Stimulated activated CD4-positive, alpha-beta T cell treated with anti-CD3 and anti-CD28 coated beads, Interleukin-4, amount 100 ng/mL, for 24 hours (primary cell): ENCODE measurements at regions not wholly inside any gene's neighbourhood (a gene's known extent, or its start where the extent isn't known, plus 50 kb on each side); places are given as distances from the start of the nearest gene placed in this dataset.
"Not testable (repeated sequence)": the region's sequence is repeated elsewhere in the genome, so short reads cannot be mapped to it uniquely, and the experiment has no call there.

Source experiments
- DNase-seq: peaks from one replicate; pipeline ENCODE4 v3.0.0-alpha.2; 2020

DNA sequence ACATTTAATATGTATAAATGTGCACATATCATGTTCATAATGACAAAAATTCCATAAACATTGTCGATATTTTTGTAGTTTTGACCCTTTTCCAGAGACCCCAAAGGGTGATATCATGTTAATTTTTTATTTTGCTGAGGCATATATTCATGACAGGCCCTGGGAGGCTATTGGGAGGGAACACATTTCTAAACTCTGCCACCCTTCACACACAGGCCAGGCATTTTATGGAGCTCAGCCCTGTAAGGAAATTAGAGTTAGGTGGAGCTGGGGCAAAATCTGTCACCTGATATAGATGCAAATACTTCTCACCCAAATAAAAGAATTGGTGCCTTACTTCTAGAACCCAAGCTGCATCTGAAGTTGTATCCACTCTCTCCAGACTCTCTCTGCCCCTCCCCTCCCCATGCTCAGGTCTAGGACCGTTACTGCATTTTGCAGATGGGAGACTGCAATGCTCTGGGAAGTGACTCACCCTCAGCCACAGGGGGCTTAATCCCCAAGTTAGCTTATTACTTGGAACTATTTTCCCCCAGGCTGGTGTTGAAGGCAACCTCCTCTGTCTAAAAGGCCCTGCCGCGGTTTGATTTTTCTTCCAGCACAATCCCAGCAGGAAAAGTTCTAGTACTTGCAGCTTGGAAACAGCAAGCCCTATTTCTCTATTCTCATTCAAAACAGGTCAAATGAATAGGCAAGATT lies 238.9 kb downstream of the EMP1 start:
- no peak for DNase-seq

DNA sequence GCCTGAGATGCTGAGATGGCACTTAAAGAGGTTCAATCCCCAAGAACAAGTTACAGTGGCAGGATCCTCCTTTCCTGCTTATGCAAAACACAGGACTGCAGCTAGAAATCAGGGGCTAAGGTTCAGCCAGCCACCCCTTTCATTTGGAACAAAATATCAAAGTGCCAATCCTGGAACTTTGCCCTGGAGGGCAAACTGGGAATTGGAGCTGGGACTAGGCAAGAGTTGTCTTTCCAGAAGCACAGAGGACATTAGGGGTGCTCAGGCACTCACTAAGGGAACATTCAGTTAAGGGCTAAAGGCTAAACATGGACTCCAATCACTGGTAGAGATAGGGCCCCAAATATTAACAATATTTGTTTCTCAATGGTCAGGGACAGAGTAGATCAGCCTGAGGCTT lies 237.2 kb downstream of the EMP1 start:
- DNase-seq: no peak

DNA sequence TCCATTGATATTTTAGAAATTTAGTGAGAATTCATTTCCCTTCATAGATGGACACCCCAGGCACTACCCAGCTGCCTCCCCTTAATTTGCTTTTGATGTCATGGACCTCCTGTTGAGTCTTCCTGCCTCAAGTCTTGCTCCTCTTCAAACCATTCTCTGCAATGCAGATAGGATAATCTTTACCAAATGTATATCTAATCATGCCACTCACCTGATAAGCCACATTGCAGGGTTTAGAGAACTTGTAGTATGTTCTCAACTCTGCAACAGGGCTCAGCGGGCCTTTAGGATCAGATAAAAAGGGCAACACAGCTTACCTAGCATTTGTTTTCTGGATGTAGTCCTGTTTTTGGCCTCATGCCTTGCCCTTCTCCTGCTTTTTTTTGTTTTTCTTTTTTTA lies 234.5 kb downstream of the EMP1 start:
- DNase-seq: no peak

DNA sequence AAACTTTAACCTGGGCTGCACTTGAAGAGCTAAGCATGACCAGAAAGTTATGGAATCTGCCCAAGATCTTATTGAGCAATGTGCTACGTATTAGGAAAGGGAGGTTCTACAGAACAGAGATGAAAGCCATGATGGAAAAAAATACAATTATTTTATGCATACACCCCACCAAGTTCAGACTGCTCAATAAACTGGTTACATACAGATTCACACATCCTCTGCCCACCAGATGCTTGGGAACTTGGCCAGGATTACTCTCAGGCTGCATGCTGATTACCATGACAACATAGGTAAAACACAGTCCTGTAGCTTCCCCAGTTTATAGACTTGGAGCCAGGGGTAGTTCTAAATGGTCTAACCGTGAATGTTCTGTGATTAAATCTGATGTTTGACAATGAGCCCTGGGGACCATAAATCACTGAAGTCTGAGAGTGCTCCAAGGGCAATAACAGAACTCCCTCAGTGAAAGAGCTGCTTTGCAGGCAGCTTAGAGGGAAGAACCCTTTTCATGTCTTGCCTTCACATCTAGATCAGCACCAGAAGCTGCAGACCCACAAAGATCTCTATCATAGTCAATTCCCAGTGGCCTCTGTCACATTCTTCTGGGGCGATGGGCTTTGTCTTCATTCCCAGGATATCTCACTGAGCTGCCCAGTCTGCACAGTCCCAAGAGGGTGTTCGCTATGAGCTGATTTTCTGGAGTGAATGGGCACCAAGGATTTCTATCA lies 232.2 kb downstream of the EMP1 start:
- DNase-seq: no peak

DNA sequence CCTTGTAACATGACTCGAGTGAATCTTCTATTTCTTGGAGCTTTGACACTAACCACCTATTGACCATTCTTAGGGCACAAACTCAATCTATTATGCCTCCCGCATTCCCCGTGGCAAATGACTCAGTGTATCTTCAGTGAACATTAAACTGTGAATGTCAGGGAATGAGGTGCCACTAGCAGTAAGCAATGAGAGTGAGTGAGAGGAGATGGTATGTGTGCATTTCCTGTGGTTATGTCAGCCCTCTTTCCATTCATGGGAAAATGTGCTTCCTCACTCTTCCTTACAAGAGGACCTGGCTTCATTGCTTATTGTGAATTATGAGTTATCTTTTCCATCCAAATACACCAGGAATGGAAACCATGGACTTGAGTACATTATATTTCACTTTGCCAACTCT lies 229.2 kb downstream of the EMP1 start:
- DNase-seq: no peak

DNA sequence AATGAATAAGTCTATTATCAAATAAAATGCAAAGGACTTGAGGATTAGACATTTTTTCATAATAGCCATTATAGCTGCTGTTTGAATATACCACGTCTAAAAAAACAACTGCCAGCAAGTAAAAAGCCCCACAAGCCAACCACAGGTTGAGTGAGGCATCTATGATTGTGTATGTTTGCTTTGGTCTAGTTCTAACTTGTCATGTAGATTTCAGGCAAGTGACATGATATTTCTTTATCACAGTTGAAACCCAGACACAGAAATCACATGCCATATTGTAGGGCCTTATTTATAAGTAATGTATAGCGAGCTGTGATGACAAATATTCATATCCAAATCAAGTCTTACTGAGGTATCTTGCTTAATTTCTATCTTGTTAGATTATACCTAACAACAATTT lies 225.8 kb downstream of the EMP1 start:
- no peak for DNase-seq

DNA sequence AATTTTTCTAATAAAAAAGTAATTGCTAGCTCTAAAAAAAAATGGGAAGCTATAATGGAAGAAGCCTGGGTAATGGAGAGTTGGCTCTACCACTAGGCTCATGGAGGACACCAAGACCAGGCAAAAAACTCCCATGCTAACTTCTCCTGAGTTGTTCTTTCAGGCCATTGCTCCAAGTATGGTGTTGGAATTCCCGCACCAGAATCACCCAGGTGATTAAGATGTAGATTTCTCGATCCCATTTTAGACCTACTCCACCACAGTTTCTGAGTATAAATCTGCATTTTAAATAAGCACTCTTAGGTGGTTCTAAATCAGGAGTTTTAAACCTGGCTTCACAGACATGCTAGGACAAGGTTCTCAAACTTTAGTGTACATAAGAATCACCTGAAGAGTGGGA lies 221.0 kb downstream of the EMP1 start:
- no peak for DNase-seq

DNA sequence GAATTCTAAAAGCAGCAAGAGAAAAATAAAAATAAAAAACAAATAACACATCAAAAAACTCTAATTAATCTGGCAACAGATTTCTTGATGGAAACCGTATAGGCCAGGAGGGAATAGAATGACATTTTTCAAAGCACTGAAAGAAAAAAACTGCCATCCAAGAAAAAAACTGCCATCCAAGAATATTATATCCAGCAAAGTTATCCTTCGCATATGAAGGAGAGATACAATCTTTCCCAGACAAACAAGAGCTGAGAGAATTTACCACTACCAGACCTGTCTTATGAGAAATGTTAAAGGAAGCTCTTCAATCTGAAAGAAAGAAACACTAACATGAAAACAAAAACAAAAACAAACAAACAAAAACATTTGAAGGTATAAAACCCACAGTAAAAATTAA lies 214.8 kb downstream of the EMP1 start:
- DNase-seq: no peak

DNA sequence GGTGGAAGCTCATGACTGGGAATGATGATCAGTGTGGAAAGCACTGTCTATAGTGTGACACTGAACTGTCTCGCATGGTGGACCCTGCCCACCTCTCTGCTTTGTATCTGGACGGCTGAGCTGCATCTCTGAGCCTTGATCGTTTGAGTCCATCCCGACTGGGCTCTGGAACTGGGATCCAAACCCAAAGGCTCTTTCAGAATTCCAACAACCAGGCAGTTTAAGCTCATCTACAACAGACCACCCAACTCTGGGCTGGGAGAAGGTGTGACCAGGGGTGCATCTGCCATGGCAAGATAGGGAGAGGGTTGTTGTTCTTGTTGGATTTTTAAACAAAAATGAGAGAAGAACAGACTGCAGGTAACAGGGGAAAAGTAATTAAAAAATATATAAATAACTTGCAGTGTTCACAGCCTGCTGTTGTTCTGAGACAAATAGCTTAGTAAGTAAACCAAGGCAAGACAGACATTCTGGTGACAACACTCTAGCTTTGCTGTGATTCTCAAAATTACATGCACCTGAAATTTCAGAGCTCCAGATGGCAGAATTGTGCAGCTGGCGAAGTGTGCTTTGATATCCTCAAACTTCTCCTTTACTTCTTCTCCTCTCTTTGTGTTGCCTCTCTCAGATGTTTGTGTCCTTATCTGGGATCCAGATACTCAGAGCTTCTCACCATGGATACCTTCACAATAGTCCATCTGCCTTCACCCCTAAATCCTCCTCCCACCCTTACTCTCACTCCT lies 209.6 kb downstream of the EMP1 start:
- no peak for DNase-seq

DNA sequence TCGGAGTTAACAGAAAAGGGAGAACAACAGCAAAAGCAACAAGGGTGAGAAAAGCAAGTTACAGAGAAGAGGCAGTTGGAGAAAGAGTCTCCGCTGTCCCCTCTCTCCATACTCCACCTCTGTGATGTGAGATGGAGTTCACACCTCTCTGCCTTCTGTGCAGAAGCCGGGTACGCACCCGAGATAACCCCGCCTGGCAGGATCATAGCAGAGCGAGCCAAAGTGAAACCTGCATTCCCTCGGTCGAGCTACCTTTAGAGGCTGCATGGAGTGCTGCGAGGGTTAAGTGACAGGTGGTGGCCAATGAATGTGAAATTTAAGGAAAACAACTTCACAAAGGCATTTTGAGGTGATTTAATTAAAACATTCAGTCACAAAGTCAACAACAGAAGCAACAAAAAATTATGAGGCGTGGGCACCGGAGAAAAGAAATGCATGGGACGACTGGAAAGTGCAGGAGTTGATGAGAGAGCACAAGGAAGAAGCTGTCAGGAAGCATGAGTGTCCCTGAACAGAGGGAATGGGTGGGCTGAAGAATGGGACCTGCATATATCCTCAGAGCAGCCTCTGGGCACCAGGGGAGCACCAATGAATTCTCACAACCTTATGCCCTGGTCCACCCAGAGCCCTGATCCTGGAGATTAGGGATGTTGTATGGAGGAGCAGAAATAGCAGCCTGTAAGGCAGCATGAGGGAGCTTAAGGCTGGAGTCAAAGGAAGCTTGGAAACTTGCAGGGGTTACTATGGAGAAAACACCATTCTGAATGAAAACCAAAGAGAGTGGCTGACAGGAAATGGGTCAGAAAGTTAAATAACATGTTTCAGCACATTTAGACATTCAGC lies 208.3 kb downstream of the EMP1 start:
- DNase-seq: no peak

DNA sequence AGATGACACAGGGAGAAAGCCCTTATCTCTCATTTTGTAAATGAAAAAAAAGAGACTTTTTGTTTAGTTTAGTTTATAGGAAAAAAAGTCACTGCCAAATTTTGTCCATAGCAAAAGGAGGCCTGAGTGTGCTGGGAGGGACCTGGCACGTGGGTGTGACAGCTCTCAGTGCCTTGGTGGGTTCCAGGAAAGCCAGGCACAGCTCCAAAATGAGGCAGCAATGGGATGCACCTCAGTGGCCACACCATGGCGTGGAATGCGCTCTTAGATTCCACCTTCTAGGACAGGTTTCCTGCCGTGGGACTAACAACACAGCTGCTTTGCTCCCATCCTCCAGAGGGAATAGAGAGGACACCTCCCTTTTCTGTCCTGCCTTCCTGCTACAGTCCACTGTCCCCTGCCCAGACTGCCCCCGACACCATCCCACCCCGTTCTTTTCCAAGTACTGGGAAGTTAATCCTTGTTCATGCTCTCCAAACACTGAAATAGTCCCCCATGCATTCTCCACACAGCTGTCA lies 207.6 kb downstream of the EMP1 start:
- DNase-seq: no peak

DNA sequence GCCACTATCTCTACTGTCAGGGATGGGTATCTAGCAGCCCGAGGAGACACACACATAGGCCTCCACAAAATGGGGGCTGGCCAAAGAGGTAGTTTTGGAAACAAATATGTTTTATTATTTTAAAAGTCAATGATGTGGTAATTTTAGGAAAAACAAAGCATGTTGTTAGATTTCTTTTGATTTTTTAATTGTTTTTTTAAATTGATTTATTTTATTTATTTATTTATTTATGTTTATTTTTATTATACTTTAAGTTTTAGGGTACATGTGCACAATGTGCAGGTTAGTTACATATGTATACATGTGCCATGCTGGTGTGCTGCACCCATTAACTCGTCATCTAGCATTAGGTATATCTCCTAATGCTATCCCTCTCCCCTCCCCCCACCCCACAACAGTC lies 194.8 kb downstream of the EMP1 start:
- DNase-seq: not testable (repeated sequence)

DNA sequence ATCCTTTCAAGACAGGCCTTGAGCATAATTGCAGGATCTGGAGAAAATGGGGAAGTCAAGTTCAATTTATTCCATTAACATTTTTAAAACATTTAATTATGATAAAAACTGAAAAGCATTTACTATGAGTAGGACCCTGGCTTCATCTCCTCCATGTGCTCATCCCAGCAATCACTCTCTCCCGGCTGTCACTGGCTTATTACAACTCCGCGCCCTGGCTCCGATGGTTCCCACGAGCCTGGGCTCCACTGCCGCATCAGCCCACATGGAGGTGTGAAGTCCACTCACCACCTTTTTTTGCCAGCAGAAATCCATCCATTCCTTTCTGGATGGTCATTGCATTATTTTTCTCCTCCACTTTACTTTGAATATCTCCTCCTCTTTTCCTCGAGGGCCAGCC lies 194.4 kb downstream of the EMP1 start:
- DNase-seq: no peak

DNA sequence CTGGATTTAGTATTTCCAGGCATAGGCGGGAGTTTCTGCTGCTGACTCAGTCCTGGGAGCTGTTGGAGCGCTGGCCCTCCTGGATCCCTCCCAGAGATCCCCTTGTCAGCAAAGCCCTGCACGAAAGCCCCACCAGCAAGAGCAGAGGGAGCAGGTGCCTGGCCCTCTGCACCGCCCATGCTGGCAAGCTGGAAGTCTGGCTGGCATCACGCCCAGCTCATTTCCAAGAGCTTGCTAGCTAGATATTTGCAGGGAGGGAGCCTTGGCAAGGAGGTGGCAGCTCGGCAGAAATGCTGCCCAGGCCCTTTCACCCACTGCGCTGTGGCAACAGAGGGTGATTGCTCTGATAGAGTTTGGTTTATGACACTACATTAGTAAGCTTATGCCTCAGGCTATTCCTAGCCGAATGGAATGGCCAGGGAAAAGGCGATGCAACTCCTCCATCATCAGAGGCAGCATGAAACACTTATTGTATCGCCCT lies 193.9 kb downstream of the EMP1 start:
- no peak for DNase-seq

DNA sequence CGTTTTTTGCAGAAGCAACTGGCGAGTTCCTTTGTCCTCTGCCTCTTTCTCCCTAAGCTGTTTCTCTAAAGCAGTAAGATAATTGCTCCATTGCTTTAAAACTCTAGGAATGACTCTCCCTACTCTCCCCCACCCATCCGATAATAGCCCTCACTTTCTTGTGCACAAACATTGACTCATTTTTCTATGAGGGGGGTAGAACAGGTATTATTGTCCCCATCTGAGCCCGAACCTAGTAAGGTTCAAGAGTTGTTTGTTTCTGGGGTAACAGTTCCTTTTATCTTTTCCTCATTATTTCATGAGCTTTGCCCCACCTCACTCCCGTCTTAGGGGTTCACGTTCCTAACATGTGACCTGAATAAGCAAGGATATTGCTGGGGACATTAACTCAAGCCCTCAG lies 190.6 kb downstream of the EMP1 start:
- DNase-seq: no peak

DNA sequence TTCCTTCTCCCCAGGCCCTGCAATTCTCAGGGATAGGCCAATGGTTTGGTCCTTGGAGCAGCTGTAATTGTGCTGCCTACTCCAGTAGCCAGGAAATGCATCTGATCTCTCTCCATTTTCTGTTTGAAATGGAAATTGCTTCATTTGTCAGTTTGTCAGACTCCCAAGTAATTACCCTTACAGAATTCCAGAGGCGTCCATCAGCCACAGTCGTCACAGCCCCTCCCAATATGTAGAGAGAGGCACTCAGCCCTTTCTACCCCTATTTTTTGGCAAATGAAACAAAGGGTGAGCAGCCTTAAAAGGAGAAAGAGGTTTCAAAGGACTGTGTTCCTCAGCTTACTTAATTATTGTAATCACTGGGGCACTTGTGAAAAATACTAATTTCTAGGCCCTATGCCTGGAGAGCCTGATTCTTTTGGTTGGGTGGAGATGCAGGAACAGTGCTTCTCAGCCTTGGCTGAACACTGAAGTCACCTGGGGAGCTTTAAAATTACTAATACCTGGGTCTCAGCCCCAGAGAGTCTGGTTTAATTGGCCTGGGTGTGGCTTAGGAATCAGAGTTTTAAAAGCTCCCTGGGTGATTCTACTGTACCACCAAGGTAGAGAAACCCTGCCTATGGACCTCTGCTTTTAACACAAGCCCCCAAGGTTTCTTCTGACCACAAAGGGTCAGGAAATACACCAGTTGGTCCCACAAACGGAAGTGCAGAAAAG lies 190.0 kb downstream of the EMP1 start:
- DNase-seq: no peak

DNA sequence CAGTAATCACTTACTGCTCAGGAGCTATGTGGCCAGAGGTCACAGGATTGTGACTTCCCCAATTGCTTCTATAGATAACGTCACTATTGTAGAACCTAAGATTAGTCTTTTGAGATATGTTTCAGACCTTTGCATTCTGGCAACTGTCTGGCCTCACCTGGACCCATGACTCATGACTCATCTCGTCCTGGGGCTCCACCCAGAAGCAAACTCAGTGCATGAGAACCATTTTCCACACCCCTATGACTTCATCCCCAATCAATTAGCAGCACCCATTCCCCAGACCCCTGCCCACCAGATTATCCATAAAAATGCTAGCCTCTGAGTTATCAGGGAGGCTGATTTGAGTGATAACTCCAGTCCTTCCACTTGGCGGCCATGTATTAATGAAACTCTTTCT lies 186.9 kb downstream of the EMP1 start:
- DNase-seq: no peak

DNA sequence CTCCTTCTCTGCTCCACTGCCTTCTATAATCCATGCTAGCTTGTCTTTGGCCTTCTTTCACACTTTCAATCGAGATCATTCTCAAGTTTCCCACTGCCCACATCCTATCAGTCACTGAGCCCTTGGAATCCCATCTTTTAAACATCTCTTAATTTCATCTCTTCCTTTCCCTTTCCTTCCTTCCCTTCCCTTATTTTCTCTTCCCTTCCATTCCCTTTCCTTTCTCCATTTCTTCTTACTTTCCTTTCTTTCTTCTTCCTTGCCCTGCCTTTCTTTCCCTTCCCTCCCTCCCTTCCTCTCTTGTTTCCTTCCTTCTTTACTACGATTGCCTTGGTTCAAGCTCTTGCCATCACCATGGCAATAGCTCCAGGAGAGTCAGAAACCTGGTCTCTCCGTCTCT lies 183.8 kb downstream of the EMP1 start:
- DNase-seq: no peak

DNA sequence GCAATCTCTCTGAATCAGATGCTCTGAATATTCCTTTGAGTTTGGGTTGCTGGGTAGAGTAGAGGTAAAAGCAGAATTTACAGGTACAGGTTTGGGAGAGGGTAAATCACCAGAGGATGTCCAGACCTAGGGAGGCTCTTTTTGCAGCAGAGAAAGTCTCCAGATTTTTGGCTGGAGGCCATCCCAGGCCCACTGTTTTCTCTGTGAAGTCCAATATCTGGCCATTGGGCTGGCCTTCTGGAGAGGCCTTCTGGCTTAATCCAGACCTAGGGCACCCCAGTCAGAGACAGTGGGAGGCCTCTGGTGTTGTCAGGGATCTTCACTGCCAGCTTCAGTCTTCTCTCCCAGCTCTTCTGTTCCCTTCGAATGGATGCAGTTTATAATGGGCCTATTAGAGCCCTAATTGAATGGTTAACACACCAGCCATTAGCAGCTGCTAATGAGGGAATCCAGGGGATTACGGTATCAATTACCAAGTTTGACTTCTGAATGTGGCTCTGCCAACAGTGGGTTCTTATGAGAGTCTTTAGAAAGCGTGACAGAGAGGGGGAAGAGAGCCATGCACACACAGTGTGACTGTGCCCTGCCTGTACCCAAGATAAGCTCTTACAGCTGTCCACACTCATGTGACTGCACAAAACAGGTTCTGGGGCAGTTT lies 183.1 kb downstream of the EMP1 start:
- no peak for DNase-seq

DNA sequence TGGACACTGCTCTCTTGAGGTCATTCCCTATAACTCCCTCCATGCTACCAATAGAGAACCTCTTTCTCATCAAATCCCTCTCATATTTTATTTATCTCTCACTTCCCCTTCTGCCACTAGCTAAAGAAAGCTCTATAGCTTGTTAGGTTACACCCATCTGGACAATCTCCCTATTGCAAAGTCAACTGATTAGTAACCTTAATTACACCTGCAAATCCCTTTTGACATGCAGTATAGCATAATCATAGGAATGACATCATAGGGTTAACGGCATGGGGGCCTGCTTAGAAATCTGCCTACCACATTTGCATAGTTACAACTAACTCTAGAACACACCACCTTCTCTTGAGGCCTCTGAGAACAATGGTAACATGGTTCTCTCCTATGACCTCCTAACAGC lies 181.2 kb downstream of the EMP1 start:
- DNase-seq: no peak

DNA sequence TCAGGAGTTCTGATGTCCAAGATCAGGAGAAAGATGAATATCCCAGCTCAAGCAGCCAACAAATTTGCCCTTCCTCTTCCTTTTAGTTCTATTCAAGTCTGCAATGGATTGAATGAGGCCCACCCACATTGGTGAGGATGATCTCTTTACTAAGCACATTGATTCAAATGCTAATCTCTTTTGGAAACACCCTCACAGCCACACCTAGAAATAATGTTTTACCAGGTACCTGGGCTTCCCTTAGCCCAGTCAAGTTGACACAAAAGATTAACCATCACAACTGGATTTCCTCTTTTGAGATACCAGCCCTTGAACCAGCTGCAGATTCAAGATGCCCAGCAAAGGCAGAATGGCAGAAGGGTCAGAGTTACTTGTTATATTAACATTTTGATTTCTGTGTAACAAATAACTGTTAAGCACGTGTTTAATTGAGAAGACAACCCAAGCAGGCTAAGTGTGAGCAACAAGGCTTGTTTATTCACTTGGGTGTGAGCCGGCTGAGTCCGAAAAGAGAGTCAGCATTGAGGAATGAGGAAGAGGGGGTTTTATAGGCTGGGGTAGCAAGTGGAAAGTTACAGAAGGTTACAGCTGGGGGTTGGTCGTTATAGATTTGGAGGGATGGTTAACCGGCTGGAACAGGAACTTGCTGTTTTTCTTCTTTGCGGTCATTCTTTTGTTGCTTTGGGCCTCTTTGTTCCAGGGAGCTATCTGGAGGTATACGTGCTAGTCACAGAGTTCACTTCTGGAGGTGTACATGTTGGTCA lies 180.3 kb downstream of the EMP1 start:
- no peak for DNase-seq
